ENCODE measurements at regions not wholly inside any gene's neighbourhood (a gene's known extent, or its start where the extent isn't known, plus 50 kb on each side); places are given as distances from the start of the nearest gene placed in this dataset.

- TF ChIP-seq CTCF (IDR thresholded peaks at IDR 0.05) (no peak), POLR2A (IDR thresholded peaks at IDR 0.05) (no peak)
- Histone ChIP-seq H3K4me3 (no peak overlapping the region), H3K9me3 (replicated peaks in 1 of 3) (no peaks in the 10 kb centered on the region), H3K27ac (no peak overlapping the region), H3K36me3 (replicated peaks in 1 of 2) (no peaks in the 10 kb centered on the region), H3K4me1 (replicated peaks in 1 of 2) (no peaks in the 10 kb centered on the region), H3K27me3 (no peaks in the 10 kb centered on the region)
- intact Hi-C loops (cut with DNase I), result no loop called here
- DNase-seq, result no peak
Observed at GRCh38 chr13:62084728-62085127, 669.1 kb upstream of the PCDH20 start.

GRCh38 chr13:62067821-62068220 lies 652.2 kb upstream of the PCDH20 start:
- Histone ChIP-seq H3K27me3 (no peaks in the 10 kb centered on the region), H3K4me3 (no peak overlapping the region), H3K27ac (no peak overlapping the region), H3K9me3 (replicated peaks in 1 of 3) (peaks cover 0 to 8% (median 0%) of the 10 kb centered on the region in 3 donors), H3K36me3 (replicated peaks in 1 of 2) (no peaks in the 10 kb centered on the region), H3K4me1 (replicated peaks in 1 of 2) (no peaks in the 10 kb centered on the region)
- intact Hi-C loops (cut with DNase I), result no loop called here
- no peak for DNase-seq
- 58 to 73% (median 67%) methylated on average over 4 of the region's 4 CpGs for WGBS, 4 donors
- TF ChIP-seq CTCF (IDR thresholded peaks at IDR 0.05) (no peak), POLR2A (IDR thresholded peaks at IDR 0.05) (no peak)

GRCh38 chr13:62065016-62065415 lies 649.4 kb upstream of the PCDH20 start:
- intact Hi-C loops (cut with DNase I), result no loop called here
- no peaks in the 10 kb centered on the region for H3K9me3 ChIP-seq (replicated peaks in 1 of 3)
- H3K4me1 ChIP-seq (replicated peaks in 1 of 2), result no peaks in the 10 kb centered on the region
- no peak for TF ChIP-seq POLR2A (IDR thresholded peaks at IDR 0.05)
- TF ChIP-seq CTCF (IDR thresholded peaks at IDR 0.05), result no peak
- no peak for DNase-seq
- no peaks in the 10 kb centered on the region for H3K27me3 ChIP-seq
- H3K4me3 ChIP-seq, result no peak overlapping the region
- no peak overlapping the region for H3K27ac ChIP-seq
- H3K36me3 ChIP-seq (replicated peaks in 1 of 2), result no peaks in the 10 kb centered on the region

GRCh38 chr13:62061751-62062150 lies 646.1 kb upstream of the PCDH20 start:
- H3K9me3 ChIP-seq (replicated peaks in 1 of 3), result no peaks in the 10 kb centered on the region
- no peak for DNase-seq
- intact Hi-C loops (cut with DNase I), result no loop called here
- 66 to 83% (median 74%) methylated on average over 1 of the region's 1 CpG for WGBS, 4 donors
- H3K4me1 ChIP-seq (replicated peaks in 1 of 2), result no peaks in the 10 kb centered on the region
- H3K27ac ChIP-seq, result no peak overlapping the region
- no peak overlapping the region for H3K4me3 ChIP-seq
- no peaks in the 10 kb centered on the region for H3K27me3 ChIP-seq
- no peaks in the 10 kb centered on the region for H3K36me3 ChIP-seq (replicated peaks in 1 of 2)
- TF ChIP-seq CTCF (IDR thresholded peaks at IDR 0.05), result no peak
- no peak for TF ChIP-seq POLR2A (IDR thresholded peaks at IDR 0.05)
